ENCODE measurements at regions not wholly inside any gene's neighbourhood (a gene's known extent, or its start where the extent isn't known, plus 50 kb on each side); places are given as distances from the start of the nearest gene placed in this dataset.
"Not testable (repeated sequence)": the region's sequence is repeated elsewhere in the genome, so short reads cannot be mapped to it uniquely, and the experiment has no call there.

GRCh38 chr2:195146761-195147541 lies 510.1 kb upstream of the SLC39A10 start:
- no peak for DNase-seq

GRCh38 chr2:195138435-195138834 lies 518.6 kb upstream of the SLC39A10 start:
- DNase-seq = no peak

GRCh38 chr2:195125889-195126288 lies 531.1 kb upstream of the SLC39A10 start:
- not testable (repeated sequence) for DNase-seq

GRCh38 chr2:195124391-195125079 lies 532.5 kb upstream of the SLC39A10 start:
- no peak for DNase-seq

- DNase-seq = no peak
These were observed 534.4 kb upstream of the SLC39A10 start for GRCh38 chr2:195122653-195123052.

GRCh38 chr2:195121341-195121740 lies 535.7 kb upstream of the SLC39A10 start:
- no peak for DNase-seq

GRCh38 chr2:195119231-195119630 lies 537.8 kb upstream of the SLC39A10 start:
- no peak for DNase-seq

GRCh38 chr2:195118276-195118675 lies 538.8 kb upstream of the SLC39A10 start:
- DNase-seq = no peak

- no peak for DNase-seq
These were observed 540.0 kb upstream of the SLC39A10 start for GRCh38 chr2:195117011-195117410.

GRCh38 chr2:195115738-195116137 lies 541.3 kb upstream of the SLC39A10 start:
- no peak for DNase-seq

GRCh38 chr2:195108182-195108581 lies 548.8 kb upstream of the SLC39A10 start:
- no peak for DNase-seq

GRCh38 chr2:195106681-195107380 lies 550.2 kb upstream of the SLC39A10 start:
- no peak for DNase-seq

GRCh38 chr2:195105581-195105980 lies 551.4 kb upstream of the SLC39A10 start:
- no peak for DNase-seq

- DNase-seq = no peak
These were observed 562.7 kb upstream of the SLC39A10 start for GRCh38 chr2:195094330-195094729.

- DNase-seq = no peak
These were observed 564.7 kb upstream of the SLC39A10 start for GRCh38 chr2:195092341-195092740.

GRCh38 chr2:195072806-195073205 lies 584.2 kb upstream of the SLC39A10 start:
- DNase-seq = not testable (repeated sequence)

- DNase-seq = no peak
These were observed 600.0 kb upstream of the SLC39A10 start for GRCh38 chr2:195057001-195057400.

GRCh38 chr2:195055996-195056395 lies 601.0 kb upstream of the SLC39A10 start:
- DNase-seq = no peak

- no peak for DNase-seq
These were observed 605.6 kb upstream of the SLC39A10 start for GRCh38 chr2:195051401-195051800.

GRCh38 chr2:195049372-195050031 lies 607.5 kb upstream of the SLC39A10 start:
- DNase-seq = no peak

GRCh38 chr2:195047955-195048354 lies 609.1 kb upstream of the SLC39A10 start:
- DNase-seq = no peak

- no peak for DNase-seq
These were observed 612.2 kb upstream of the SLC39A10 start for GRCh38 chr2:195044801-195045200.

- no peak for DNase-seq
These were observed 618.9 kb upstream of the SLC39A10 start for GRCh38 chr2:195038153-195038552.
